Panc1 (cell line): ENCODE measurements at regions not wholly inside any gene's neighbourhood (a gene's known extent, or its start where the extent isn't known, plus 50 kb on each side); places are given as distances from the start of the nearest gene placed in this dataset.

ENCODE experiments used
- ATAC-seq: fragments of 200-7000 bp; cut with Tn5 transposase; 2 replicates; pipeline ENCODE4 v1.9.1; 2020; ENCODE audit warnings: mild to moderate bottlenecking, moderate library complexity
- BruUV-seq: library from RNA; stranded (reverse); fragments of 400-500 nt; replicated peaks from 2 replicates; lab custom pipeline; 2021; lab: Mats Ljungman, UMichigan
- CTCF ChIA-PET: fragments of 300-600 bp; sonication (Branson Sonifier 250); formaldehyde crosslinking; loops from one replicate; lab custom pipeline; 2022; ENCODE audit warnings: antibody characterized with exemption; lab: Charles Lee
- POLR2A ChIA-PET: fragments of 300-600 bp; sonication (Branson Sonifier 250); formaldehyde crosslinking; loops from one replicate; lab custom pipeline; 2022; ENCODE audit warnings: antibody characterized with exemption; lab: Charles Lee
- DNase-seq: peaks from one replicate; pipeline ENCODE4 v3.0.0-alpha.2; 2010; ENCODE audit warnings: low read depth, low spot score
- H3K27ac ChIP-seq: 2 replicates; pipeline ENCODE4 v1.5.1; 2011; ENCODE audit warnings: mild to moderate bottlenecking, low read length, inconsistent platforms
- H3K27me3 ChIP-seq: fragments of 200-500 bp; sonication (Bioruptor generic); 2 replicates; pipeline ENCODE4 v1.6.0; 2014; ENCODE audit warnings: low read length, inconsistent platforms; ENCODE audit not compliant: control insufficient read depth, insufficient read depth
- H3K36me3 ChIP-seq: fragments of 200-500 bp; sonication (Bioruptor generic); 2 replicates; pipeline ENCODE4 v1.5.1; 2014; ENCODE audit warnings: inconsistent platforms, mild to moderate bottlenecking, low read length, moderate library complexity; ENCODE audit not compliant: control insufficient read depth, insufficient read depth
- H3K4me1 ChIP-seq: 2 replicates; pipeline ENCODE4 v1.5.1; 2011; ENCODE audit warnings: inconsistent platforms, mild to moderate bottlenecking, low read length, moderate library complexity; ENCODE audit not compliant: control insufficient read depth, insufficient read depth
- H3K4me3 ChIP-seq, 2 experiments: 2 replicates each; pipeline ENCODE4 v1.5.1; 2011 to 2012; ENCODE audit warnings: low read depth in 2 of 2, low read length in 2 of 2, mild to moderate bottlenecking in 2 of 2, inconsistent platforms in 1 of 2, moderate library complexity in 1 of 2
- H3K9me3 ChIP-seq: fragments of 200-500 bp; sonication (Bioruptor generic); 2 replicates; pipeline ENCODE4 v1.5.1; 2014; ENCODE audit warnings: low read depth, mild to moderate bottlenecking, inconsistent platforms, low read length, moderate library complexity; ENCODE audit not compliant: control insufficient read depth, insufficient read depth
- CTCF ChIP-seq: fragments of 450-650 bp; IDR thresholded peaks from 2 replicates; pipeline ENCODE4 v1.5.1; 2017; ENCODE audit warnings: mild to moderate bottlenecking
- POLR2AphosphoS5 ChIP-seq: IDR thresholded peaks from 2 replicates; pipeline ENCODE4 v1.6.1; 2012; ENCODE audit warnings: mild to moderate bottlenecking, low read depth, low read length, moderate library complexity
- REST ChIP-seq, 2 experiments: IDR thresholded peaks; 2 replicates each; pipeline ENCODE4 v1.6.1; 2011 to 2012; ENCODE audit warnings: low read depth in 2 of 2, control low read depth in 1 of 2, low read length in 1 of 2, mild to moderate bottlenecking in 1 of 2, moderate library complexity in 1 of 2; ENCODE audit not compliant: insufficient read depth in 1 of 2
- SIN3A ChIP-seq: IDR thresholded peaks from 2 replicates; pipeline ENCODE4 v1.6.1; 2012; ENCODE audit warnings: low read depth, mild to moderate bottlenecking, low read length, moderate library complexity, borderline replicate concordance; ENCODE audit not compliant: insufficient read depth
- TCF7L2 ChIP-seq: IDR thresholded peaks from 2 replicates; pipeline ENCODE4 v1.6.1; 2011; ENCODE audit warnings: mild to moderate bottlenecking, low read depth, low read length, inconsistent platforms
- in situ Hi-C: cut with HindIII; loops from 2 replicates; pipeline ENCODE4 v1.10.0; 2016; ENCODE audit warnings: low sequenced_read_pairs, low pct_unique_long_range_greater_than_20kb
- intact Hi-C: fragments of 100-400 bp; cut with micrococcal nuclease; formaldehyde crosslinking; loops from one replicate; pipeline ENCODE4 v1.10.0; 2022; ENCODE audit not compliant: unreplicated experiment

- ATAC-seq (no peak), DNase-seq (no peak)
- Histone ChIP-seq H3K4me1 (no peaks in the 10 kb centered on the region; the same call in 1 of the 2 replicates), H3K36me3 (no peaks in the 10 kb centered on the region), H3K27me3 (no peaks in the 10 kb centered on the region; the same call in 1 of the 2 replicates), H3K9me3 (no peaks in the 10 kb centered on the region), H3K4me3 (no peak overlapping the region), H3K27ac (no peak overlapping the region)
- CTCF ChIA-PET = no interaction called here
- TF ChIP-seq SIN3A (no peak), POLR2AphosphoS5 (no peak), TCF7L2 (no peak), CTCF (no peak)
- in situ Hi-C loops = no loop called here
- intact Hi-C loops = no loop called here
- BruUV-seq = no TSS peak
- POLR2A ChIA-PET = interaction anchor here (0.6 kb wide), 1 partner anchor 13 kb away, joined by 6 read pairs; no protein-coding TSS in a partner anchor
Observed at GRCh38 chr3:187590861-187591576, 79.2 kb downstream of the SST start.

GRCh38 chr3:187587076-187587475 lies 83.1 kb downstream of the SST start:
- no peaks in the 10 kb centered on the region; the same call in 1 of the 2 replicates for H3K4me1 ChIP-seq
- no peaks in the 10 kb centered on the region for H3K9me3 ChIP-seq
- no peaks in the 10 kb centered on the region for H3K36me3 ChIP-seq
- H3K27ac ChIP-seq = no peak overlapping the region
- TF ChIP-seq POLR2AphosphoS5 (no peak), SIN3A (no peak), TCF7L2 (no peak), CTCF (no peak), REST (IDR thresholded peaks at IDR 0.05; ENCODE audit: insufficient read depth in 1 of 2, low read depth in 2 of 2, low read length in 1 of 2) (no peak)
- ATAC-seq = no peak
- intact Hi-C loops = no loop called here
- no peaks in the 10 kb centered on the region for H3K27me3 ChIP-seq
- H3K4me3 ChIP-seq = no peak overlapping the region
- POLR2A ChIA-PET = no interaction called here
- no peak for DNase-seq
- CTCF ChIA-PET = no interaction called here
- BruUV-seq = no TSS peak
- in situ Hi-C loops = no loop called here
